CD1c-positive myeloid dendritic cell (primary cell): ENCODE measurements at regions not wholly inside any gene's neighbourhood (a gene's known extent, or its start where the extent isn't known, plus 50 kb on each side); places are given as distances from the start of the nearest gene placed in this dataset.
A peak's percentile ranks its signal among the peaks of the same experiment; 100 is the strongest.
"Not testable (repeated sequence)": the region's sequence is repeated elsewhere in the genome, so short reads cannot be mapped to it uniquely, and the experiment has no call there.

Experiments
- DNase-seq: peaks from one replicate; pipeline ENCODE4 v3.0.0-alpha.2; 2016; ENCODE audit errors: extremely low spot score

DNA sequence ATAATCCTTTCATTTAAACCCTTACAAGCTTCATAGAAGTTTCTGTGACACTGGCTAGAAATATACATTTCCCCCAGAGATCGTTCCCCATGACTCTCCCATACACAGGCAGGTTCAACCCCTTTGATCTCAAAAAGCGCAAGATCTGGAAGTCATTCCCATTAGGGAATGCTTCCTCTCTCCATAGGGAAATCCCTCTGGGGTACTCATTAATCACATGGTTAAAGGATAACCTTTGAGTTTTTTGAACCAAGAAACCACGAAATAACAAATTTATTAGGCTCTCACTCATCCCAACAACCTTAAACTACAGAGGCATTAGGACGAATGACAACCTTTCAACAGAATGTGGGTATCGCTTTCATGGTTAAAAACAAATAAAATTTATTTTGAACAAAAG is 211.9 kb upstream of the PRICKLE2 start:
- DNase-seq, result no peak

- DNase-seq, result not testable (repeated sequence)
Measured at GRCh38 chr3:64435023-64435422, 209.8 kb upstream of the PRICKLE2 start.

GRCh38 chr3:64432870-64433269 is 207.6 kb upstream of the PRICKLE2 start:
- DNase-seq, result no peak

DNA sequence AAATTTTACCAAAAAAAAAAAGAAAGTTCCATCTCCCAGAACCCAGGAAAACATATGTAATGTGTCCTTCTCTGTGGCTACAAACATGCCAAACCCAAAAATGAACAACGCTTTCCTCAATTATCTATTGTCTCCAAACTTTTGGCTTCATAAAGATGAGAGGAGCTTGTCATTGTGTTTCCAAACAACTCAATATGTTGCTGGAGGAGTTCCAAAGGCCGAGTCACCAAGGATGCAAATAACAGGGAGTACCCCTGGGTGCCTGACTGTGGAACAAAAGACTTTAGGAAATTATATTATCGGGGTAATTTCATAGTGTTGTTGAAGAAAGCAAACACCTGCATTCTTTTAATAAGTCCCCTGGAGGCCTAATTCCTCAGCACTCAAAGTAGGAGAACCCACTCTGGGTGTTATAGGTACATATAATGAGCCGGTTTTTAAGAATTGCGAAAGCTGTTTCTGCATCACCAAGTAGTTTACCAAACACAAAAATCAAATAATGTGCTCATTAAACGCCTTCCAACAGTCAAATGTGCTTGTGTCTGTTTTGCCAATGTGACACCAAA is 206.3 kb upstream of the PRICKLE2 start:
- DNase-seq, result no peak

- no peak for DNase-seq
Measured at GRCh38 chr3:64427671-64428070, 202.4 kb upstream of the PRICKLE2 start.

DNA sequence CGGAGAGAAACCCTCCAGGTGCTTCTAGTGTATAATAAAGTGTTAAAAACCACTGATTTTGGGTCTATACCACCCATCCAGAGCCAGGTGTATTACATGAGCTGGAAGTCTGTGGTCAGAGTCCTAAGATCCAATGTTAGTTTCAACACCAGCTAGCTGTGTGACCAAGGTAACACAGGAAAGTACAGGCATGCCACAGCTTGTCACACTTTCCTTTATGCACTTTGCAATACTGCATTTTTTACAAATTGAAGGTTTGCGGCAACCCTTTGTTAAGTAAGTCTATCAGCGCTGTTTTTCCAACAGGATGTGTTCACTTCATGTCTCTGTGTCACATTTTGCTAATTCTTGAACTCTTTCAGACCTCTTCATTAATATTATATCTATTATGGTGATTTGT is 201.3 kb upstream of the PRICKLE2 start:
- no peak for DNase-seq

GRCh38 chr3:64422932-64423331 is 197.7 kb upstream of the PRICKLE2 start:
- no peak for DNase-seq

DNA sequence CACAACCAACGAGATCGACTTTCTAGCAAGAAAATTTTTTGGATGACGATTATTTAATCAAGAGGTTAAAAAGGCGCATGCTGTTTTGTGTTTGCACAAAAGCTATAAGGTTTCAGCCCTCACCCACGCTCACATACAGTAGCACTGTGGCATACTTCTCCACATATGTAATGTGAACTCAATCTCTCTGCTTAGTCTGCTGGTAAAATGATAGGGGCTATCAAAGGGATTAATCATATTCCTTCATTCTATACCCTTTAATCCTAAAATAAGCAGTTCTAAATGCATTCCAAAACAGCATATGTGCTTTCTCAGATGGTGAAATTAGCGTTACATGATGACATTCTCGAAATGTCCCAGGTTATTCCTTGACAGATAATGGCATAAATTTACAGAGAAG is 196.9 kb upstream of the PRICKLE2 start:
- DNase-seq, result no peak

DNA sequence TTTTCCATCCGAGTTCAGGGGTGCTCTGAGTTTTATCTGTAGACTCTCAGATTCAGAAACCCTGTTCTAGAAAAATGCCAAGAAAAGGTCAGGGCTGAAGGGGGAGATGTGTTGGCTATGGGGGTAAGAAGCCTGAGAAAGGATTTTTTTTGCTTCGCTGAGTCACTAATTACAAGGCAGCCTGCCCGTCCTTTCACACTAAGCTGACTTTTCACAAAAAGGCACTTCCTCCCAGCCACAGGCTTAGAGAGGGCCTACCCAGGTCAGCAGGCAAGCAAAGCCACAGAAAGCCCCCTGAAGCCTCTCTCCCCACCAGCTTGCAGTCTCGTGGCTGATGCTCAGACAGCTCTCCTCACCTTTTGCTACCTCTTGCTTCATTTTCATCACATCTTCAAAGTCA is 192.6 kb upstream of the PRICKLE2 start:
- DNase-seq, result no peak

GRCh38 chr3:64414043-64414442 is 188.8 kb upstream of the PRICKLE2 start:
- DNase-seq, result no peak

DNA sequence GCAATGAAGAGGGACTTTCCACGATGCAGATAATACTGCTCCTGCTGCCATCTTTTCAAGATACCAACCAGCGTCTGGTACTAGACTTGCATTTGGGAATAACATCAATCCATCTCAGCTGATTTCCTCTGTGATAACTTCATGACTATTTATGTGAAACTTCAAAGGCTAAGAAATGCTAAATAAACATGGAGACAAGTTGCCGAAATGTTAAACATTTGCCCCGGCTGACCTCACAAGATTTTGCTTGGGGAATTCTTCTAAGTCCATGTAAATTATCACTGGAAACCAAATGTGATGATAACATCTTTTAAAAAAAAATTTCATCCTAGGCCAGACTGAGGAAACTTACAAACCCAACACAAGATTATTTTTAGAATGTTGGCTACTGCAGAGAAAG is 185.8 kb upstream of the PRICKLE2 start:
- no peak for DNase-seq

- no peak for DNase-seq
Measured at GRCh38 chr3:64410226-64410625, 185.0 kb upstream of the PRICKLE2 start.

- no peak for DNase-seq
Measured at GRCh38 chr3:64408770-64409169, 183.5 kb upstream of the PRICKLE2 start.

DNA sequence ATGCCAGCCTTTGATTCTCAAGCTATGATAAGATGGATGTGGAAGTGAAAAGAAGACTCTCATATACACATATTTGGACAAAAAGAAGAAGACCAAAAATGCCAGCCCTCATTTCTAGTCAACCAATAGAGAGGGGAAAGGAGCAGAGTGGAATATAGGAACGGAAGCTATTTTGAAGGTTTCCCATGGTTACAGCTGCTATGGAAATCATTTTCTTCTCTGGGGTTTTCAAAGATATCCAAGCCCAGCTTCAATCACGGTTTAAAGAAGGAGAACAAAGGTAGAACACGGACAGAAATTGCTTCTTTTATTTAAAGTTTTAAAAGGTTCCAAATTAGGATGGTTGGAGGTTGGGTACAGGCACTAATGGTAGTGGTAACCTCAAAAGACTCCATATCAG is 181.0 kb upstream of the PRICKLE2 start:
- no peak for DNase-seq

DNA sequence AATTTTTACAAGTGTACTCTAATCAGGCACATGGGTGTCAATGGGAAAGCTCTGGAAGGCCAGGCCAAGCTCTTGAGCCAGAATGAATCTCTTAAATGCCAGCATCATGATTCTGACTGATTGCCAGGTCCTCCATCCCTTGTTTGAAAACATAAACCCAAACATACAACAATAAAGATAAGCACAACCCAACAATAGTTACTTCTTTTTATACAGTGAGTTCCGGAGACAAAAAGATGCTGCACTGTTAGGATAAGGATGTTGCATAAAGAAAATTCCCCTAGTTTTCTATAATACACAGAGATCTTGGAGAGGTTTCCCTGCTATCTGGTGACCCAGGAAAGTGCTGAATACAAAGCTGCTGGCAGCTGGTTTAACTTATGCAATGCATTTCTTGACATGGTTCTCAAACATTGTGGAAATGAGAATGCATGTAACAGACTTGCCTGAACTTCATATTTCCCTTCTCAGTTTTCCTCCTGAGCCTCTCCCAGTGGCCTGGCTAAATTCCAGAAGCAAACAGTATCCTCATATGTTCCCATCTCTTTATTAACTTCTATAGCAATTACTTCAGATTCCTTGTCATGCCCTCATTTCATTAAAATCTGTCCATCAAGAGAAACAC is 180.1 kb upstream of the PRICKLE2 start:
- no peak for DNase-seq

GRCh38 chr3:64400706-64401105 is 175.4 kb upstream of the PRICKLE2 start:
- no peak for DNase-seq

- DNase-seq, result peak; percentile 7
Measured at GRCh38 chr3:64399205-64399800, 174.0 kb upstream of the PRICKLE2 start.

DNA sequence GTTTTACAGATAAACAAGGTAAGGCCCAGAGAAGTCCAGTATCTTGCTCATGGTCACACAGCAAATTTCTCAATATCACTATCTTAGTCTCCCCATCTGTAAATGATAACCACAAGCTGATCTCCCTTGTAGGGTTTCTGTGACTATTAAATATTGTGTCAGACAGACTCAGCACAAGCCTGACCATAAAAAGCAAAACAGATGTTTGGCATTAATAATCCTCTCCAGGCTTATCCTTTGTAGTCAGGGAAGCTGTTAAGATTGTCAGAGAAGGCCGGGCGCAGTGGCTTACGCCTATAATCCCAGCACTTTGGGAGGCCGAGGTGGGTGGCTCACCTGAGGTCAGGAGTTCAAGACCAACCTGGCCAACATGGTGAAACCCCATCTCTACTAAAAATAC is 173.2 kb upstream of the PRICKLE2 start:
- no peak for DNase-seq

GRCh38 chr3:64398006-64398405 is 172.7 kb upstream of the PRICKLE2 start:
- no peak for DNase-seq

GRCh38 chr3:64397573-64397972 is 172.3 kb upstream of the PRICKLE2 start:
- no peak for DNase-seq

DNA sequence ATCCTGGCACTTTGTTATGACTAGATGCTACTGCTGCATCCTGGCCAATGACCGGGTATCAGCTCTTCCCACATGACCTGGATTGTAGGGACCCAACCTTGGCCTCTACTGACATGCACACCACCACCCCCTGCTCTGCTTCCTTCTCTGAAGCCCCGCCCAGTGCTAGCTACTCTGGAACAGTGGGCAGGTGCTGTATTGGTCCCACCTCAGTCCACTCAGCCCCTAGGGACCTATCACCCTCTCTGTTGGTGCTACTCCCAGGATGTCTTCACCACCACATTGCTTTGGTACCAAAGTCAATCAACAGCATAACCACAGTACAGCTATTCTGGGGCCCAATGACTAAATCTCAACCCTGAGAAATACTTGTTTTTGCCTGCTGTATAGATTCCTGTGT is 170.2 kb upstream of the PRICKLE2 start:
- DNase-seq, result no peak

DNA sequence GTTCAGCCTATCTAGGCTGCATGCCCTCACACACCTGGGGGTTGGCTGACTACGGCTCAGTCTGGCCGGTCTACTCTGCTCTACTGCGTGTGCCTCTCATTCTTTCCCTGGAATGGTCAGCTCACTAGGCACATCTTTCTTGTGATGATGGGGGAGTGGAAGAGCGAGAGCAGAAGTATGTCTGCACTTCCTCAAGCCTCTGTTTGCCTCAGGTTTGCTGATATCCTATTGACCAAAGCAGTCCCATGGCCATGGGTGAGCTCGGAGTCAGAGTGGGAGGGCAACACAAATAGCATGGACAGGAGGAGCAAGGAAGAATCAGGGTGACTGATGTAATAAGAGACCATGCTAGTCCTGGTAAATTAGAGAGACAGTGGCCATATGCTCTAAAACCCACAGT is 167.9 kb upstream of the PRICKLE2 start:
- DNase-seq, result no peak

DNA sequence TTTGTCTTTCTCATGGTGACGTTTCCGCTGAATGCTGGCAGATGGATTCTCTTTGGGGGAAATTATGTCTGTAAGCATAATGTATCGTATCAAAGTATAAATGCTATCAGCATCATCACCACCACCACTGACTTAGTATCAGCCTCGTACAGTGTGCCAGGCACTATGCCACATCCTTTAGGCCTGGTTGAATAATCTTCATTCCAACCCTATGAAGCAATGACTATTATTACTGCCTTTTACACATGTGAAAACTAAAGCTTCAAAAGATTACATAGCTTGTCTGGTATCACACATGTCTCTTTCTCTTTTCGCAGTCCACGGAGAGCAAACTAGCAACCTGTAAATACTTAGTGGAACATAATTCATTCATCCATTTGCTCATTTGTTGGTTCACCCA is 166.7 kb upstream of the PRICKLE2 start:
- no peak for DNase-seq

GRCh38 chr3:64390893-64391292 is 165.6 kb upstream of the PRICKLE2 start:
- DNase-seq, result no peak
